DMS79 treated with DMSO at 0.1 percent for 48 hours (cell line): ENCODE measurements at regions not wholly inside any gene's neighbourhood (a gene's known extent, or its start where the extent isn't known, plus 50 kb on each side); places are given as distances from the start of the nearest gene placed in this dataset.
"Not testable (repeated sequence)": the region's sequence is repeated elsewhere in the genome, so short reads cannot be mapped to it uniquely, and the experiment has no call there.

ENCODE experiments used
- DNase-seq: peaks from one replicate; lab custom pipeline; 2025; lab: John Stamatoyannopoulos, UW

DNA sequence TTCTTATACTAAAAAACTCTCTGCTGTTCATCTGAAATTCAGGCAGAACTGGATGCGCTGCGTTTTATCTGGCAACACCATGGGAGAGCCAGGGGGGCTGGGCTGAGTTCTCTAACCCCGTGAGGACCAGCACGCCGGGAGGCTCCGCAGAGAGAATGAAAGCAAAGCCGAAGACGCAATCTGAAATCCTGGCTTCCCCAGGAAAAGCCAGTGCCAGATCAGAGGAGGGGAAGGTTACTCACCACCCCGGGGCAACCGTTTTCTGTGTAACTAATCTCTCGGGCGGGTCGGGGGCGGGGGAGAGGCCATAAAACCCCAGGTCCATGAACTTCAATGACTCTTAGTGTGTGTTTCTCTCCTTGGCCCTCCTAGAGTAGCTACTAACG is 99.4 kb downstream of the SHANK2 start:
- DNase-seq, result peak; percentile 25

DNA sequence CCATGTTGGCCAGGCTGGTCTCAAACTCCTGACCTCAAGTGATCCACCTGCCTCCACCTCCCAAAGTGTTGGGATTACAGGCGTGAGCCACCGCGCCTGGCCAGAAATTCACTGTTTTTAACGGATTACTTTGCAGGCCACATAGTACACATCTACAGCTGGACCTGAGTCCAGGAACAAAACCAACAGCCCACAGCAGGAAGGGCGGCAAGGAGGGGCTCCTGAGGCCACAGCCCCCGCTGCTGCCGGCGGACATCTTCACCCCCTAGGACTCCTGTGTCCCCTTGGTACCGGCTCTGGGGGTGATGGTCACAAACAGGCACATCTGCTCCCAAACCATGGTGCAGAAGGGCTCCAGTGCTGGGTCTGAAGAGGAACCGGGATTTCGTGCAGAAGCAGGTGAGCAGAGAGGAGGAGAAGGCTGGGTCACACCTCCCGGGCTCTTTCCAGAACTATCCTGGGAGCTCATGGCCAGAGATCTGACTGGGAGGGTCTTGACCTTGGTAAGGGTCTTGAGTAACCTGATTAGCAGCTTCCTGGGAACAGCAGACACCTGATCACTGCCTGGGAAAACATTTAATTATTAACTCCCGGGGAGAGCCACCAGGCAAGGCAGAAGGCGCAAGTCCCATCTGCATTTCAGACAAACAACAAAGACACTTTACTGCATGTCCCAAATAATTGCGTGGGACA is 99.9 kb downstream of the SHANK2 start:
- not testable (repeated sequence) for DNase-seq

DNA sequence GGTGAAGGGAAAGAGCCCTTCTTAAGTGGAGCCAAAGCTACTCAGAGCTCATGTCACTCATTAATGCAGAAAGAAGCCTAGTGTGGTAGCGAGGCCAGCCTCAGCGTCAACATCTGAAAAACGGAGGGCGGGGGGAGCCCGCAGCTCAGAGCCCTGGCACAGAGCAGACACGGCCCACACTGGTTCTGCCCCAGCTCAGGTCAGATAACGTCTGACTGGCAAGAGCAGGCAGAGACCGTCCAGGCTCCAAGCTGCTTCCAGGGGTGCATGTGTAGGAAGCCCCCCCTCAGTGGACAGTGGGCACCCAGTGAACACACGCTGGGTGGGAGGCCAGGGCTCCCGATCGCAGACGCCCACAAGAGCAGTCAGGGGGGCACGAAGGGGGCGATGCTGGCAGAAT is 100.8 kb downstream of the SHANK2 start:
- DNase-seq, result no peak

DNA sequence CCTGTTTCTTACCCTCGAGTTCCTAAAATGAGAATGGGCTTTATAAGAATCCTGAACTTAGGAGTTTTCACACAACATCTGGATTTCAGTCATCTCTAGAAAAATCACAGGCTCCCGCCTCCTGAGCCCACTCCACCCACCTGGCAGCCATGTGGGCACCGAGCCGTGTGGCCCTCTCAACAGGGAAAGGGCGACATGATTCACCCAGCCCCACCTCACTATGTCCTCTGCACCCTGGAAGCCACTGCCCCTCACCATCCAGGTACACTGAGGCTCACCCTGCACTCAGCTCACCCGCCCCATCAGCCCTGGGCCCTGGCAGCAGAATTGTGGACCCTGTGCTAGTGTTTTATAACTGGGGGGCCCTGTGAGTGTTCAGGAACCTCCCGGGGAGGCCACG is 101.5 kb downstream of the SHANK2 start:
- no peak for DNase-seq

DNA sequence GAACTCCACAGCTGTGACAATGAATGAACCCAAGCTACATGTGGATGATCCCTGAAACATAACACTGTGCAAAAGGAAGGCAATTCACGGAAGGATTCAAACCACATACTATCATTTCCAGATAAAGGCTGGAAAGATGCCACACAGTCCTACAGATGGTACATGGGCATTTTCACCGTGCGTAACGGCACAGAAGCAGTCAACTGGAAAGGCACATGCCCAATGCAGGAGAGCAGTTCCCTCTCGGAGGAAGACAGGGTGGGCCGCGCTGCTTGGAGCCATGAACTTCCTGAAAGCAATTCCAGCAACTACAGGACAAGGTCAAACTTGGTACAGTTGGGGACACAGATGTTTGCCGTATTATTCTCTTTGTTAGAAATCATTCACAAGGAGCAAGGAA is 103.7 kb downstream of the SHANK2 start:
- peak; percentile 49 for DNase-seq

DNA sequence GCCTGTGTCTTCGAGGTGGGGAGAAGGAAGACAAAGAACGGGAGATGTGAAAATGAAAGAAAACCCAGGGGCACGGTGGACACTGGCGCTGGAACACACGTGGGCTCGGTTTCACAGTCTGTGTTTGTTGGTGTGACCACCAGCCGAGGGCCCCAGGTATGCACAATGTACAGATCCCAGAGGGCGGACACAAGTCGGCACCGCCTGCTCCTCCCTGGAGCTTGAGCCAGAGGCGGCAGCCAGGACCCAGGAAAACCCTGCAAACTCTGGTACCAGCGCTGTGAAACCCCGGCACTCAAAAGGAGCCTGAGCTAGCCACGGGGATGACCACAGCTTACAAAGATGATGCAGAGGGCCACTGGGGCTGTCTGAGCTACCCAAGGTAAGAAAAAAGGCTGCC is 105.0 kb downstream of the SHANK2 start:
- DNase-seq, result no peak

DNA sequence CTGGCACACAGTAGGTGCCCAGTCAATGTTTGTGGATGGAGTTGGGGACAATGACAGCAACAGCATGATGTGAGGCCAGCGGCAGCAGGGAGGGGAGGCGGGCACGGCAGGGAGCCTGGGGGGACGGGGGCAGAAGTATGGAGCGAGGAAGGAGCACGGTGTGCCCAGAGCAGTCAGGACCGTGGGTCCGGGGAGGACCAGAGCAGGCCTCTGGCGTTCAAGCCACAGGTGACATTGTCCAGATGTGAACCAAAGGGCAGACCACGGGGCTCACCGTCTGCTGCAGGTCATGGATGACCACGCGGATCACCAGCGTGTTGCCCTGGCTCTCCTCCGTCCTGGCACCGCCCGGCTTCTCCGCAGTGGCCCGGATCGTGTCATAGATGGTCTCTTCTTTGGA is 105.5 kb downstream of the SHANK2 start:
- no peak for DNase-seq

DNA sequence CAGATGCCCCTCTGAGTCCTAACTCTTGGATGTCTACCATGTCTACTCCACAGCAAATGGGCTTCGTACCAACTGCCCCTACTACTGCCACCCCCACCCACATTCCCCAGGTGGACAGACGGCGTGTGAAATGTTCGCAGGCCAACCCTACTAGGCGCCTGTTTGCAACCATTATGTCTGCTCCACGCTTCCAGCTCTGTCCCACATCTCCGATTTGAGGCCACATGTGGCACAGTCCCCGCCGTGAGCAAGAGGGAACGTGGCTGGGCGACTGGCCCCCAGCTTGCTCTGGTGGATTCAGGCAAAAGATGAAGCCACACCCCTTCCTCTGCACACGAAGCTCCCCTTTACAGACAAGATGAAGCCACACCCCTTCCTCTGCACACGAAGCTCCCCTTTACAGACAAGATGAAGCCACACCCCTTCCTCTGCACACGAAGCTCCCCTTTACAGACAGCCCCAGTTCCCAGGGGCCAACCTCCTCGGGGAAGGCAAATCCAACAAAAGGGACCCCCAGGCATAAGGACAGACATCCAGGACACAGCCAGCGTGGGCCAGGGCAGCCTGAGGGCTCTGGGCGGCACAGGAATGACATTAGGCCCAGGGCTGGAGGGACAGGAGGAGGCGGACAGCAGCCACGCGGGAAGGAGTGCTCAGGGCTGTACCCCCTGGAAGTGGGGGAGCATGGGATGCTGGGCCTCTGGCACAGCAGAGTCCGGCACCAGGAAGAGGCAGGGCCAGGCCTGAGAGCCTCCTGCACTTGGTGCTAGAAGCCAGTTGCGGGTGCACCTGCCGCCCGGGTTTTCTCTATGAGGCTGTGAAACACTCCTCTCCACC is 106.2 kb downstream of the SHANK2 start:
- no peak for DNase-seq

DNA sequence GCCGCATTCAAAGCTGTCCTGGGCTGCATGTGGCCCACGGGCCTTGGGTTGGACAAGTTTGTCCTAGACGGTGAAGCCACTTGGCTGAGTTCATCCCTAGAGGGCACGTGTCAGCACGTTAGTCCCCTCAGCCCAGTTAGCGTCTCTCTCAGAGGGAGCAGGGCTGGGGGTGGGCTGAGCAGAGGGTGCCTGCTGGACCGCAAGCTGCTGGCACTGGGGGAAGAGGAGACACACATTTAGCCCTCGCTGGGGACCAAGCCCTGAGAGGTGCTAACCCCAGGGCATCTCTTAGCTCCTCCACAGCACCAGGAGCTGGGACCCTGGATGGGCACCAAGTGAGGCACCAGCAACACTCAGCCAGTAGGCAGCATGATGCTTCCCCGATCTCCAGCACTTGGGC is 107.0 kb downstream of the SHANK2 start:
- DNase-seq, result no peak

DNA sequence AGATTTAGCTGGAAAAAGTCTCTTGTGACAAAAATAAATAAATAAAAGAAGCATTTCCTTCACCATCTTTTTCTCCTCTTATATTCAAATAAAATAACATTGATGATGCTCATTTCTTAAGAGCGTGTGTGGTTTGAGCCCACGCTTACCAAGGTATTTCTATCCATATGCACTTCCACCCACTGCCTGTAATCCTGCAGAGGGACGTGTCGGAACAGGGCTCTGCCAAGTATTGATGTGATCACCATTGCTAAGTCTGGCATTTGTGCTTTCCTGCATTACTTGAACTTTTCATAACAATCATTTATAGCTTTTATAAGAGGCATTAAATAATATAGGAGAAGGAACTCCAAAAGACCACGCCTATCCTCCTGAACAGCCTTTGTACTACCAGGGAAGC is 107.6 kb downstream of the SHANK2 start:
- no peak for DNase-seq

DNA sequence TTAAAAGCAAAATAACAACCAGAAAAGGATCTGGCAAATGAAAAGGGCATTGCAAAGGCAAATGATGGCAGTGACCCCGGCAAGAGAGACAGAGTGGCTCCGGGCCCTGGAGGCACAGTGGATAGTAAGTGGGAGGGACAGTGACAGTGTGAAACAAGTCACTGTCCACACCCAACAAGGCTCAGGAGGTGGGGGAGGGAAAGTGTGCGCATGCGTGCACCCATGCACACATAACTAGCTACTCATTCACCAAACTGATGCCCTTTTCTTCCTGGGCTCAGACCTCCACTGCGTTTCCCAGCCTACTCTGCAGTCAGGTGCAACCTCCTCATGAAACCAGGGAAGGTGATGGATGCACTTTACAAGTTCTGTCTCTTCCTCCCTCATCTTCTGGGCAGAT is 108.4 kb downstream of the SHANK2 start:
- no peak for DNase-seq

DNA sequence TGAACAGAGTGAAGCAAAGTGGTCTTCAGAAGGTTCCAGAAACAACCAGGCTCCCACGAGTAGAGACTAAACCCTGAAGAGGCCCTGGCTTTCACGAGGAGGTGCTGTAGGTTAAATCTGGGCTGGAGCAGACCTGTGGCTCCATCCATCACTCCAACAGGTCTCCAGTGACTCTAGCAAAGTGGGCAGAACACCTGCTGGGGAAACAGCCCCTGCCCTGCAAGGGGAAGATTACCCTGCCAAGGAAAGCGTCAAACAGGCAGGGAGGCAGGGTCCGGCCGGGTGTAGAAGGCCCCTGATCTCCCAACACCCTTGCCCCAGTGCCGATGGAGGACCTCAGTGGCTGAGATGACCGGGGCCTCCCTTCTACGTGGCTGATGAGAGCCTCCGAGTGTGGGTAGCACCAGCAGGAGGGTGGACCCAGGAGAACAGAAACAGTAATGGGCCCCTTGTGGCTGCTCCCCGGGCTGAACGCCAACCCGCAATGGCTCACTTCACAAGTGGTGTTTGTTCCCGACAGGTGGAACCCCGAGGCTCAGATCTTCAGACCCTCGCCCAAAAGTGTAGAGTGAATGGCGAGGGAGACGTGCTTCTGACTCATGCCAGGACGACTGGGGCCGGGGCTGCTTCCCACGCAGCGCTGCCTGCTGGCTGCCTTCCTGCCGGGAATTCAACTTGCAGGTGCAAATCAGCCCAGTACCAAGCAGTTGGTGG is 112.0 kb downstream of the SHANK2 start:
- peak; percentile 98 for DNase-seq

DNA sequence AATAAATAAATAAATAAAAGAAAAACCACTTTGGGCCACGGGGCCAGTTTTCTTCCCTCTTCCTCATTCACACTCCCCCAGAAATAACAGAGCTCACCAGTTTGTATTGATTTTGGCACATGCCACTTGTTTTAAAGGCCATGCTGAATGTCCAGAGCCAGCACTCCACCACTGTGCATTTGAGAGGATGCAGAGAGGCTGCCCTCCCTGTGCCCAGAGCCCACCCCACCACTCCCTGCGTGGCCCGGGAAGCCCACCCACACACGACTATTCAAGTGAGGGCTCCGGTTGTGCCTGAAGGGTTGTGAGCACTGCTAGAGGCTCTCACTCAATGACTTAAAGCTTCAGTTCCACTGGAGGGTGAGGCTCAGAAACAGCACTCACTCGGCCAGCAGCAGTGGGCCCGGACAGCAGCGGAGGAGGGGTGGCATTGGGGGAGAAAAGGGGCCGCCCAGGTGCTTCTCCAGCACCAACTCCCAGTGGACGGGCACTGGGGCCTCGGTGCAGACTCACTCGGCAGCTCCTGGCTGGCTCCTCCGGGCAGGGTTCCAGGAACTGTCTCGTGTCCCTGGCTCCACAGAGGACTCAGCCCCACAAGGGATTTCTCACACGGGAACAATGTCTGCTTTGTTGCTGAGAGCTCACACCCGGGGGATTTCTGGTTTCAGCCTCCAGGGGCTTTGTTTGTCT is 112.7 kb downstream of the SHANK2 start:
- DNase-seq, result peak; percentile 98

DNA sequence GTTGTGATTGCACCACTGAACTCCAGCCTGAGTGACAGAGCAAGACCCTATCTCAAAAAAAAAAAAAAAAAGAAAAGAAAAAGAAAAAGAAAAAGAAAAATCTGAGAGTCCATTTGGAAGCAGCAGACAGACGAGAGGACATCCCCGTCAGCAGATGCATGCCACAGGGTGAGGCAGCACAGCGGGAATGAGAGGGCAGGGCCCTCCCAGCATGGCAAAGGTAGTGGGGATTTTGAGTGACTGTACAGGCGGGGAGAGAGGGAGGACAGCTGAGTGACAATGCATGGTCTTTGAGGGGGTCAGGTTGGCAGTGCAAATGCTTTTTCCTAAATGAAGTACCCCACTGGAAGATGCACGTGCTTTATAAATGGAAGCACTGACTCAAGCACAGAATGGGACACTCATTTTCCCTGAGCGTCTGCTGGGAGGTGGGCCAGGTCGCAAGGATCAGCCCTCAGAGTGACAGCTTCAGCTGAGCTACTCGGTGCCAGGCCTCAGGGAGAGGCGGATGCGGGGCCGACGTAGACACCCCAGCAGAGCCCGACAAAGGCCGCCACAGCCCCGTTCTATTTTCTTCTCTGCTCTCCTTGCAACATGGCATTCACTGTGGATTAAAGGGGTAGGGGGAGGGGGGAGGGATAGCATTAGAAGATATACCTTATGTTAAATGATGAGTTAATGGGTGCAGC is 113.5 kb downstream of the SHANK2 start:
- DNase-seq, result no peak

DNA sequence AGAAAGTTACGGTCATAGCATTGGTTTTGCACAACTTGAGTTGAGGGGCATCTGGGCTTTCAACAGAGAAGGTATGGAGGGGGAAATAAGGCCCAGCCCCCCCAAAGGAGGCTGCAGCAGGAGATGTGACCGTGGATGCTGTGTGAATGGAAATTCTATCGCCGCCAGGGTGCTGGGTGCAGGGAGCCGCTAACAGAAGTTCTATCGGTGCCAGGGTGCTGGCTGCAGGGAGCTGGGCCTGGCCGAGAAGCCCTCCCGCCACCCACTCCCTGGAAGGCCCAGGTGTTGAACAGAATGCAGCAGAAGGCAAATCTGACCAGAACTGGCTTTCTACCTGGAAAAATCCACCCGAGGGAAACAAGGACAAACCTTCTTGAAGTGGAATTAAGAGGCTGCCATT is 115.0 kb downstream of the SHANK2 start:
- DNase-seq, result no peak

DNA sequence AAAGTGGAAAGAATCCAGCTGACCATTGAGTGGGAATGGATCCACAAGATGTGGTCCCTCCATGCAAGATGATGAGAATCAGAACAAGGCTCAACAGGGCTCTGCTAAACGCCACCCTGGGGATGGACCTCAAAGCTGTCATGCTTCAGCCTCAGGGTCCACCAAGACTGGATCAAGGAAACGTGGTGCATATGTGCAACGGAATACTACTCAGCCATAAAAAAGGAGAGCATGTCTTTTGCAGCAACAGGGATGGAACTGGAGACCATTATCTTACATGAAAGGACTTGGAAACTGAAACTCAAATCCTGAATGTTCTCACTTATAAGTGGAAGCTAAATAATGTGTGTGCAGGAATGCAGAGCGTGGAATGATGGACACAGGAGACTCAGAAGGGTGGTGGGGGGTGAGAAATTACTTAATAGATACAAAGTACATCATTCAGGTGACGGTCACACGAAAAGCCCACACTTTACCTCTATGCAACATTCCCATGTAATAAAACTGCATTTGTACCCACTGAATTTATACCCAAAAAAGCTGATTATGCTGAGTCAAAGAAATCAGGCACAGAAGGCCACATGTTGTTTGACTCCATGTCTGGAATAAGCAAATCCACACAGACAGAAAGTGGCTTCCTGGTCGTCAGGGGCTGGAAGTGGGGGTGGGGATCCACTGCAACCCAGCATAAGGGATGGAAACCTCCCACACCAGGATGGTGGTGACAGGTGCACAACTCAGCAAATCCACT is 116.1 kb downstream of the SHANK2 start:
- no peak for DNase-seq

DNA sequence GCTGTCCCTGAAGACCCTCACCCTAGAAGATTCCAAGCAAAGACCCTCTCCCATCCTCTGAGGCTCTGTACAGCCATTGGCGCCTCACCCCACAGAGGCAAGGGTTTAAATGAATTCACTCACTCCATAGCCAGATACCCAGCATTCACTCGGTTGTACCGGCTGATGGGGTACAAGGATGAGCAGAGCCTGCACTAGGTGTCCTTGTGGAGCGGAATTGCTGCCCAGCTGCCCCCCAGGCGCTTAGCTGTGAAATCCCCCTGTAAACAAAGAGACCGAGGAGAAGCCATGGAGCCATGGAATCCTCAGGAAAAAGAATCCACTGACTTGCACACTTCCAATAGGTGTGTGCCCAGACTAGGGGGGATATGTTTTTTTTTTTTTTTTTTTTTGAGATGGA is 117.3 kb downstream of the SHANK2 start:
- DNase-seq, result no peak

DNA sequence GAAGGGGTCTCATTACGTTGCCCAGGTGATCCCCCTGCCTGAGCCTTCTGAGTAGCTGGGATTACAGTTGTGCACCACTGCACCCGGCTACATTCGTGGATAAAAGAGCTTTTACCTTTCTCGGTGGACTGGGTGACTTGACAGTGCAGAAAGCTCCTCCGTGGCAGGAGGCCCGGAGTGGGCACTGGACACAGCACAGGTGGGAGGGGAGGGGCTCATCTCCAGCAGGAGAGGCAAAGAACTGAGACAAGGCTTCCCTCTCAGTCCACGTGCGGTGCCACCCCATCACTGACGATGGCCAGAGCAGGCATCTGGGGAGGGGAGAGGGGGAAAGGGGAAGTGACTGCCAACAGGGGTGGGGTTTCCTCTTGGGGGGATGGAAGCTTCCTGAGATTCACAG is 118.4 kb downstream of the SHANK2 start:
- no peak for DNase-seq

DNA sequence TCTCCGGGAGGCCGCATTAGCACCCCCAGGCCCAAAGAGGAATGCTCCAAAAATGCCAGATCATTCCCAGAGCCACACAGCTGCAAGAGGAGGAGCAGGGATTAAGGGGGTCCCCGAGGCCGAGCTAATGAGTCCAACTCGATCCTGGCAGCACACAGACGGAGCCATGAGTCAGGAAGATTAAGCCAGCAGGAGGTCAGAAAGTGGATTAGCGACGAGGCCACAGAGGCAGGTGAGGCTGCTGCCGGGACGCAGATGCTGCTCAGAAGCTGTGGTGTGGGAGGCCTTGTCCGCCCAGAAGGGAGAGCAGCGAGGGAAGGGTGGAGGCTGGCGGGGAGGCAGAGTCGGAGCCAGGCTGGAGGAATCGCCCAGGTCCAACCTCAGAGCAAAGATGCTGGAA is 120.5 kb downstream of the SHANK2 start:
- DNase-seq, result peak; percentile 77

DNA sequence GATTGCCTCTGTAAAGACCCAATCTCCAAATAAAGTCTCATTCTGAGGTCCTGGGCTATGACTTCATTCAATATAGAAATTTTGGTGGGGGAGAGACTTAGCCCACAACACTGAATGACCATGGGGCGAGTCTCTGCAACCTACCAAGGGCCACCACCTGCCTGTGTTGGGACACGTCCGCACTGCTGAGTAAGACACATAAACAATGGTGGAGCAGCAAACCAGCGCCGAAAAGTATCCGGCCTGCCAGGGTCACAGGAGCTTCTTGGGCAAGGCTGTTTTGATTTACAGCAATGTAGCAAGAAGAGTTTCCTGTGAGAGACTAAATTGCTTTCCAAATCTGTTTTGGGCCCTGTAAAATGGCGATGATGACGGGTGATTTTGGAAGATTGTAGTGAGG is 122.3 kb downstream of the SHANK2 start:
- DNase-seq, result no peak

DNA sequence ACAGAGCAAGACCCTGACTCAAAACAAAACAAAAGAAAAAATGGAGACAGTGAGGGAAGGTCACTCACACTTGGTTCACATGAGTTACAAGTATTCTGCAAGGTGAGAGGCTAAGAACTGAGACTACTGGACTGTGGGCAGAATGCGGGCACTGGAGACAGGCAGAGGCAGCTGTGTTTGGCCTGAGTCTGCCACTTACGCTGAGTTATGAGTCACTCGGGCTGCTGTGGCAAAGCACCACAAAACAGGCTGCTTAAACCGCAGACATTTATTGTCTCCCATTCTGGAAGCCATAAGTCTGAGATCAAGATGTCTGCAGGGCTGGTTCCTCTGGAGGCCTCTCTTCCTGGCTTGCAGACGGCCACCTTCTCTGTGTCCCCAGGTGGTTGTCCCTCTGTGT is 122.8 kb downstream of the SHANK2 start:
- peak; percentile 77 for DNase-seq
